Fibroblast of skin of abdomen (primary cell): ENCODE measurements at regions not wholly inside any gene's neighbourhood (a gene's known extent, or its start where the extent isn't known, plus 50 kb on each side); places are given as distances from the start of the nearest gene placed in this dataset.
"Not testable (repeated sequence)": the region's sequence is repeated elsewhere in the genome, so short reads cannot be mapped to it uniquely, and the experiment has no call there.

ENCODE experiments used
- DNase-seq: peaks from one replicate; pipeline ENCODE4 v3.0.0-alpha.2; 2013

GRCh38 chr1:55812281-55812680, 597.1 kb upstream of the USP24 start:
- no peak for DNase-seq

GRCh38 chr1:55808263-55808662, 593.1 kb upstream of the USP24 start:
- DNase-seq, result no peak

GRCh38 chr1:55803429-55803828, 588.3 kb upstream of the USP24 start:
- no peak for DNase-seq

- DNase-seq, result no peak
Measured at GRCh38 chr1:55801481-55801880, 586.3 kb upstream of the USP24 start.

GRCh38 chr1:55800503-55800902, 585.3 kb upstream of the USP24 start:
- no peak for DNase-seq

GRCh38 chr1:55793856-55794255, 578.7 kb upstream of the USP24 start:
- no peak for DNase-seq

- DNase-seq, result no peak
Measured at GRCh38 chr1:55792870-55793269, 577.7 kb upstream of the USP24 start.

- DNase-seq, result no peak
Measured at GRCh38 chr1:55789466-55789865, 574.3 kb upstream of the USP24 start.

- DNase-seq, result no peak
Measured at GRCh38 chr1:55786396-55786795, 571.2 kb upstream of the USP24 start.

GRCh38 chr1:55784941-55785450, 569.8 kb upstream of the USP24 start:
- not testable (repeated sequence) for DNase-seq

GRCh38 chr1:55781944-55782482, 566.8 kb upstream of the USP24 start:
- peak; percentile 86 for DNase-seq

- no peak for DNase-seq
Measured at GRCh38 chr1:55781003-55781402, 565.8 kb upstream of the USP24 start.

- DNase-seq, result no peak
Measured at GRCh38 chr1:55777545-55777944, 562.4 kb upstream of the USP24 start.

- peak; percentile 77 for DNase-seq
Measured at GRCh38 chr1:55775007-55775406, 559.8 kb upstream of the USP24 start.

GRCh38 chr1:55774446-55774845, 559.3 kb upstream of the USP24 start:
- DNase-seq, result peak; percentile 51

GRCh38 chr1:55773211-55773940, 558.2 kb upstream of the USP24 start:
- DNase-seq, result no peak

- no peak for DNase-seq
Measured at GRCh38 chr1:55768327-55768952, 553.3 kb upstream of the USP24 start.

- DNase-seq, result no peak
Measured at GRCh38 chr1:55767171-55767570, 552.0 kb upstream of the USP24 start.

- DNase-seq, result not testable (repeated sequence)
Measured at GRCh38 chr1:55765505-55765904, 550.3 kb upstream of the USP24 start.

- DNase-seq, result peak; percentile 44
Measured at GRCh38 chr1:55751776-55752175, 536.6 kb upstream of the USP24 start.

GRCh38 chr1:55750628-55750995, 535.4 kb upstream of the USP24 start:
- DNase-seq, result no peak

GRCh38 chr1:55749975-55750627, 534.9 kb upstream of the USP24 start:
- DNase-seq, result no peak

GRCh38 chr1:55747408-55747841, 532.3 kb upstream of the USP24 start:
- DNase-seq, result peak; percentile 42
